AG09309 (cell line): ENCODE measurements at regions not wholly inside any gene's neighbourhood (a gene's known extent, or its start where the extent isn't known, plus 50 kb on each side); places are given as distances from the start of the nearest gene placed in this dataset.

Experiments
- DNase-seq: peaks from one replicate; pipeline ENCODE4 v3.0.0-alpha.2; 2010; ENCODE audit warnings: low read depth
- H3K4me3 ChIP-seq: 2 replicates; pipeline ENCODE4 v1.5.1; 2011; ENCODE audit warnings: mild to moderate bottlenecking, low read depth, low read length, moderate library complexity; ENCODE audit not compliant: control insufficient read depth
- TF ChIP-seq, protein P1 (sequence below): IDR thresholded peaks from 2 replicates; pipeline ENCODE4 v1.5.1; 2011; ENCODE audit warnings: mild to moderate bottlenecking, low read depth, low read length, inconsistent platforms; ENCODE audit not compliant: insufficient read depth, control insufficient read depth; ENCODE audit errors: missing control alignments

DNA sequence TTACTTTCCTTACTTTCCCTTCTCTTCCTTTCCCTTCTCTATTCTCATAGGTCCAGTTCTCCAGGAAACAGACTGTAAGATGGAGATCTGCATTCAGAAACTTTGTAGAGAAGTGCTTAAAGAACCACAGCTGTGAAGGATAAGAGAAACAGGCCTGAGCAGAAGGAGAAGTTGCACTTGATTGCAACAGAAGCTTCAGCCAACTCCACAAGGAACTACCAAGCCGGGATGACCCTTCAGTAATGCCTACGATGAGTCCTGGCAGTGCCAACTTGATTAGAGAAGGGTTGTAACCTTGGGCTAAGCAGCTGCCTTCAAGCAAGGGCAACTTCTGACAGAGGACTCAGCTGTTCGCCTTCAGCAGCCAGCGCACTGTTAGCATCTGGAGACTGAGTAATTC, 413.3 kb upstream of the RASGEF1B start:
- TF ChIP-seq, protein P1, sequence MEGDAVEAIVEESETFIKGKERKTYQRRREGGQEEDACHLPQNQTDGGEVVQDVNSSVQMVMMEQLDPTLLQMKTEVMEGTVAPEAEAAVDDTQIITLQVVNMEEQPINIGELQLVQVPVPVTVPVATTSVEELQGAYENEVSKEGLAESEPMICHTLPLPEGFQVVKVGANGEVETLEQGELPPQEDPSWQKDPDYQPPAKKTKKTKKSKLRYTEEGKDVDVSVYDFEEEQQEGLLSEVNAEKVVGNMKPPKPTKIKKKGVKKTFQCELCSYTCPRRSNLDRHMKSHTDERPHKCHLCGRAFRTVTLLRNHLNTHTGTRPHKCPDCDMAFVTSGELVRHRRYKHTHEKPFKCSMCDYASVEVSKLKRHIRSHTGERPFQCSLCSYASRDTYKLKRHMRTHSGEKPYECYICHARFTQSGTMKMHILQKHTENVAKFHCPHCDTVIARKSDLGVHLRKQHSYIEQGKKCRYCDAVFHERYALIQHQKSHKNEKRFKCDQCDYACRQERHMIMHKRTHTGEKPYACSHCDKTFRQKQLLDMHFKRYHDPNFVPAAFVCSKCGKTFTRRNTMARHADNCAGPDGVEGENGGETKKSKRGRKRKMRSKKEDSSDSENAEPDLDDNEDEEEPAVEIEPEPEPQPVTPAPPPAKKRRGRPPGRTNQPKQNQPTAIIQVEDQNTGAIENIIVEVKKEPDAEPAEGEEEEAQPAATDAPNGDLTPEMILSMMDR, result no peak
- no peak overlapping the region for H3K4me3 ChIP-seq
- DNase-seq, result no peak

DNA sequence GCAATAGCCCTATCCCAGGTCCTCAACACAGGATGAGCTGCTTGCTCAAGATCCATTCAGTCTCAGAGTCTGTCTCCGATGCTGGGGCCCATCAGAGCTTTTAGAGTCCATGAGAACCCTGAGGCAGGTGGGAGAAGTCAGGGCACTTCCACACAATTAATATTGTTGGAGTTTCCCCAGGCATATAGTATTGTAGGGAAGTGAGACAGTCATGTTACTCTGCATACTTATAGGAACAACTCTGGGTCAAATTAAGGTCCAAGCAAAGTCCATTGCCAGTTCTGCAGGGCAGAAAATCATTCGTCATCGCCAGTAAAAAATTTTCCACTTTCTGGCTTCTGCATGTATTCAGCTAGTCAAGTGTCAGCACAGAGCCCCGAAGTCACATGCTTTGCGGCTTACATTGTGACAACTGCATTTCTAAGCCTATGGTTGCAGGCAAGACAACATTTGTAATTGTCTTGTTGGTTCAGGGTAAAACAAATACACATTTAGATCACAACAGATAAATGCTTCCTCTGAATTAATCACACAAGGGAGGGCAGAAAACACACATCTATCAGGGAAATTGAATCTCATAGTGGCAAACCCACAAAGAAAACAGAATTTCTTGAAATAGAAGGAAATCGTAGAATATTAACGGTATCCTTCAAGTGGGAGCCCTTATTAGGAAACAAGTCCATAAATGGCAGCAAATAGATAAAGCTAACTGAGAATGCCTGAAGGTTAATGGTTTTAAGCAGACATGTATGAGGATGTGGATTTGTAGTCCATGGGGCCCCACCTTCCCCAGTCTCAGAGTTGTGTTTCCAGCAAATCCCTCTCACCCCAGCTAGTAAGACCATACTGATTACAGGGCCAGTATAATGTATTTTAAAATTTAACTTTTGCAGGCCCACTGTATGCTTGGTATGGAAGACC, 412.1 kb upstream of the RASGEF1B start:
- H3K4me3 ChIP-seq, result no peak overlapping the region
- no peak for DNase-seq
- TF ChIP-seq, protein P1, result no peak

- DNase-seq, result no peak
- TF ChIP-seq, protein P1, result no peak
- H3K4me3 ChIP-seq, result no peak overlapping the region
Observed at GRCh38 chr4:81883004-81883403, 411.3 kb upstream of the RASGEF1B start.

DNA sequence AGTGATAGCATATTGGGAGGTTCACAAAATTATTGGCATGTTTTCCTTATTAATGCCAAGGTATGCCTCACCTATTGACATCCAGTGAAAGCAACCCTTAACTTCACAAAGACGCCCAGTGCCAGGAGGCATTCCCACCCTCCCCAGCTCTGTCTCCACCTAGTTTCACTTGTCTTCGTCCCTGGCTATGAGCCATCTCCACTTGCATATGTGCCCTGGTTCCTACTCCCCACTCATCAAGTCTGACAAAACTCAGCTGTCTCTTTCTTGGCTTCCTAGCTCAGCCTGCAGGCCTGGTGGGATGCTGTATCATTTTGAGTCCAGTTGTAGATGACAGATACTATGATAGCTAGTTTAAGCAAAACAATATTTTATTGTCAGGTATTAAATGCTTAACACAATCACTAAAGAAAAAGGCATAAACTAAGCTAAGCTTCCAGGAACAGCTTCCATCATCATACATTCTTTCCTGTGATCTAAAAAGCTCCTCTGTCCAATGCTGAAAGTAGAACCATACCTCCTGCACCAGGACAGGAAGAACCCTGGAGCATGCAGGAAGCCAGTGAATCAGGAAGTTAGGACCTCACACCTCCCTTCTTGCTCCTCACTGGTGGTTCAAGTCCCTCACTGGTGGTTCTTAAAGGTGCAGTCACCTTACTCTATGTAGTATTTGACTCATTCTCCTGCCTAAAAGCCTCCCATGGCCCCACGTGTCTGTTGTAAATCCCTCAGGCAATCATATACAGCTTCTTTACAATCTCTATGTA, 410.3 kb upstream of the RASGEF1B start:
- no peak overlapping the region for H3K4me3 ChIP-seq
- DNase-seq, result no peak
- TF ChIP-seq, protein P1, result no peak

DNA sequence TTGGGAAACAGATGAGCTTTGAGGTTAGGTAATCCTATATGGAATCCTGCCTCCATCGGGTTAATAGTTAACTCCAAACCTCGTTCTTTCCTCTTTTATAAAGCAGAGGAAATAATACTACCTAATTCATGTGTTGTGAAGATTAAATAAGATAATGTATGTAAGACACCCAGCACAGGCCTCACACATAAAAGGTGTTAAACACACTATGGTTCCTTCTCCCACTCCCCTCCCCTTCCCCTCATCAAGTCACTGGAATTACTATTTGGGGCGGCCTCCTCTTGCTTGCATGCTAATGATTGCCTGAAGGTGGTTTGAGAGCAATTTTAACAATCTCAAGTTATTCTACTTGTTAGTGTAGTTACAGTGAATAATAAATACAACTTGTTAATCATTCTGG, 404.4 kb upstream of the RASGEF1B start:
- DNase-seq, result no peak
- H3K4me3 ChIP-seq, result no peak overlapping the region
- TF ChIP-seq, protein P1, result no peak

DNA sequence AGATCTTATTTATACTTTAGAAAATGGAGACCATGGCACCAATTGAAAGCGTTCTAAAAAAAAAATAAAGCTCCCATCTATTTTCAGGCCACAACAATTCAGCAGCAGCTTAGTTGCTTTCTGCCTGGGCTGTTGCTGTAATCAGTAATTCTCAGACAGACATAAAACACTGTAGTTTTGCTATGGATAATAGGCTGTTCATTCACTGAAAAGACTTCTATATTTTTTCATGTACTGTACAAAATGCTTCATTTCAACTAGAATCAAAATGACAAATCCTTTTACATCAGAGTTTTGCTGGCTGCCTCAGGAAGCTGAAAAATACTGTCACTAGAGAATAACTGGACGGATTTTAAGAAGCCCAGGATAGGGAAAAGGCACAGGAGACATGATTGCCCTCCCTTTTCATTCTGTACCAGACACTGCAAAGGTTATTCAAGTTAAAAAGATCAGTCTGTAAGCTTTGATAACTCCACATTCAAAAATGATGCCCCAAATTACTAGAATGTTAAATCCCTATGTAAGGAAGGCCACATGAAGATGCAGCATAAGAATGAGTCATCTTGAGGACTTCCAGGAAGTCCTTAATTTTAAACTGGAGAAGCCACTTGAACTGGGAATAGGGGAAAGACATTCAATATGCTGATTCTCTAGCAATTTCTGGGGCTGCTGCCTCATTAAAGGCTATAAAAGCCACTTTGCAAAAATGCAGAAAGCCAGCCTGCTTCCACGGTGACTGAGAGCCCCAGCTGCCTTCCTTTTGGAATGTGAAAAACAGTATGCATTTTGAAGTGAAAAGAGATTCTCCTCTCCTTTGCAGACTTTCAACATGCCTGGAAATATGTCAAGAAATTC, 403.2 kb upstream of the RASGEF1B start:
- TF ChIP-seq, protein P1, result no peak
- DNase-seq, result no peak
- no peak overlapping the region for H3K4me3 ChIP-seq
